Putamen (tissue), 1 donor: ENCODE measurements at regions not wholly inside any gene's neighbourhood (a gene's known extent, or its start where the extent isn't known, plus 50 kb on each side); places are given as distances from the start of the nearest gene placed in this dataset.

ENCODE experiments used
- DNase-seq: peaks from one replicate; pipeline ENCODE4 v3.0.0-alpha.2; 2016; ENCODE audit warnings: low spot score

DNA sequence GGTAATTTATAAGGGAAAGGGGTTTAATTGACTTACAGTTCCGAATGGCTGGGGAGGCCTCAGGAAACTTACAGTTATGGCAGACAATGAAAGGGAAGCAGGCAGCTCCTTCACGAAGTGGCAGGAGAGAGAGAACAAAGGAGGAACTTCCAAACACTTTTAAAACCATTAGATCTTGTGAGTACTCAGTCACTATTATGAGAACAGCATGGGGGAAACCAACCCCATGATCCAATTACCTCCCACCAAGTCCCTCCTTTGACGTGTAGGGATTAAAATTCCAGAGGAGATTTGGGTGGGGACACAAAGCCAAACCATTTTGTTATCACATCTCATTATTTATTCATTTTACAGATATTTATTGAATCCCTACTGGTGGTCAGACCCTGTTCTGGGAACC, 822.8 kb downstream of the GALC start:
- DNase-seq, result no peak

DNA sequence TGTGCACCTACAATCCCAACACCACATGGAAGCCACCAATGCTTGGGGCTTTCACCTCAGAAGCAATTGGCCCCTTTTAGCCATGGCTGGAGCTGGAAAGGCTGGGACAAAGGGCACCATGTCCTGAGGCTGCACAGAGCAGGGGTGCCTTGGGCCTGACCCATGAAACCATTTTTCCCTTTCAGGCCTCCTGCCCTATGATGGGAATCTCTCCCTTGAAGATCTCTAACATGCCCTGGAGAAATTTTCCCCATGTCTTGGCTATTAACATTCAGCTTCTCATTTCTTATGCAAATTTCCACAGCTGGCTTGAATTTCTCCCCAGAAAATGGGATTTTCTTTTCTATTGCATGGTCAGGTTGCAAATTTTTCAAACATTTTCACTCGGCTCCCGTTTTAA, 823.6 kb downstream of the GALC start:
- DNase-seq, result no peak

DNA sequence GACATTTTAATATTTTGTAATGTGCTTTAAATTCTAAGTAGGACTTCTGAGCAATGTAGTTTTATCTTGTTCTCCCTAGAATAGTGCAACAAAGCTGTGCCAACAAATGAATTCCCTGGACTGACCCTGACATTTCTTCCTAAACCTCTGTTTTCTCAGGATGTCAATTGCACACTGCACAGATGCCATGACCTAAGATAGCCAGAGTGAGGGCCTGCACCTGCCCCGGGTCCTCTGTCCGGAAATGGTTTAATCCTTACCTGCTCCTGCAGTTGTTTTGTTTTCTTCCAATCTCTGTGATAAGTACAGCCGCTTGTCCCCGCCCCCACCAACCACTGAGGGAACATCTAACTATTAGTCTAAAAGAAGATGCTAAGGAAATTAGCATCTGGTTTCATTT, 831.5 kb downstream of the GALC start:
- no peak for DNase-seq

DNA sequence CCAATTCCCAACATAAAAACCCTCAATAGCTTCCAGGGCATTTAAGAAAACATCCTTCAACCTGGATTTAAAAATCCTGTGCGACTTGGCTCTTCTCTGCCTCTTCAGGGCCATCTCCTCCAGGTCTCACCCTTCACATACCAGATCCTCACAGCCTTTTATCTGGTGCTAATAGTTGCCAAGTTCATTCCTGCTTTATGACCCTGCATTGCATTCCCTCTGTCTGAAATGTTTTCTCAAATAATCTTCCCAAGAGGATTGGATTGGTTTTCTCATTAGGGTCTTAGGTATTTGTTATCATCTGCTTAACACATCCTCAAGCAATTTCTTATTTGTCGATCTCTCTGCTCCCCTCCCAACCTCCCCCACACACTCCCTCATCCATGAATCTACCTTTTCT, 832.0 kb downstream of the GALC start:
- no peak for DNase-seq

DNA sequence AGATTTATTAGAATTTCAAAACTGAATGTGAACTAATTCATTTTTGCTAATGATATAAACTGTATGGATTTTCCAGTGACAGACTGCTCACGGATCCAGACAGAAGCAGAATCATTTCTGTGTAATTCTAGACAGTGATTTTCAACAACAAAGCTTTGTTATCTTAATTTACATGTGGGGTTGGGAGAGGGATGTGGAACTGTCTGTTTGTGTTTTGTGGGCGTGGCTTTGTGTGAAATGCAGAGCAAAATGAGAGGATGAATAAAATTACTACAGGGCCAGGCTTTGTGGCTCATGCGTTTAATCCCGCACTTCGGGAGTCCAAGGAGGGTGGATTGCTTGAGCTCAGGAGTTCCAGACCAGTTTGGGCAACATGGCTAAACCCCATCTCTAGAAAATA, 834.7 kb downstream of the GALC start:
- DNase-seq, result no peak

DNA sequence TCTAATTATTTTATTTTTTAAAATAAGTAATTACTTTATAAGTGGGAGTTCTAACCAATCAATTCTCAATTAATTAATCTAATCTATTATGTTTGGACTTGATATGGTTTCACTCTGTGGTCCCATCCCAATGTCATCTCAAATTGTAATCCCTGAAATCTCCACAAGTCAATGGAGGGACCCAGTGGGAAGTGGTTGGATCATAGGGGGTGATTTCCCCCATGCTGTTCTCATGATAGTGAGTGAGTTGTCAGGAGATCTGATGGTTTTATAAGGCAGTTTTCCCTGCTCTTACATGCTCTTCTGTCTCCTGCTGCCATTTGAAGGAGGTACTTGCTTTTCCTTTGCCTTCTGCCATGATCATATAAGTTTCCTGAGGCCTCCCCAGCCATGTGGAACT, 836.1 kb downstream of the GALC start:
- DNase-seq, result no peak

DNA sequence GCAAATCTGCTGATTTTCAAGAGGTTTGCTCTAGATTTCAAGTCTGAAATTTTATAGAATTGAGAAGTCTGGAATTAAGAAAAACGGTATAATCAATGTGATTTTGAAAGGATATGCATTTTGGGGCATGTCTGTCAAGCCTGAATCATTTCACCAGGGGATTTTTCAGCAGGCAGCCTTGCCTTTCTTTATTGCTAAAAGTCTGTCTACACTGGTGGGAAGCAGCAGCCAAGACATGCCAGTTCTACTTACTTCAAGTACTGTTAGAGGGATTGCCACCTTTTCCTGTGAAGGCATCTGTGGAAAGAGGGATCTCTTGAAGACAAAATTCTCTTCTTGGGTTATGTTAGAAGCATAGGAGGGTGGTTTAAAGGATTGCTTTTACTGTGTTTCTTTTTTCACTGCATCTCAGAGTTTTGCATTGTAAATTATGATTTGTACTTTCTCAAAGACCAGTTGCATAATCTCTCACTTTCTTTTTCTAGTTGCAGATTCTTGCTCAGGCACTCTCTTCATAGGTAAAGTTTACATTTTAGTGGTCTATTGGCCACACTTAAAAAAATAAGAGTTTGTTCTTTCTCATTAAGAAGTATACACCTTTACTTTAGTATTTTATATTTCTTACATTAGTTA, 837.0 kb downstream of the GALC start:
- DNase-seq, result no peak

DNA sequence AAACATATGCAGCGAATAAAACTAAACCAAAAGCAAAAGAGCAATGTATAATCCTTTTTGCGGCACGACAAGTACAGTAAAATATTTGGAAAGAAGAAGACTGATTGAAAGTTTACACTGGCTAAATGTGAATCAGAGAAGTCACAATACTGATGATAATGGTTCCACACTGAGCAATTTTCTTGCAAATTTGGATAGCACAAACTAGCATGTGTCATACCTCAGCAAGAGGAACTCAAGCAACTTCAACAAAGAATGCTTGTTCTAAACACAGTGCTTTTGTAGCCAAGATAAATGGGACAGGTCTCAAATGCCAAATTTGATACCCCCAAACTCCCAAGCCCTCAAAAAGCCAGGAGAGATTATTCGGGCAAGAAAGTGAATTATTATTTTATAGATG, 839.1 kb downstream of the GALC start:
- DNase-seq, result no peak

DNA sequence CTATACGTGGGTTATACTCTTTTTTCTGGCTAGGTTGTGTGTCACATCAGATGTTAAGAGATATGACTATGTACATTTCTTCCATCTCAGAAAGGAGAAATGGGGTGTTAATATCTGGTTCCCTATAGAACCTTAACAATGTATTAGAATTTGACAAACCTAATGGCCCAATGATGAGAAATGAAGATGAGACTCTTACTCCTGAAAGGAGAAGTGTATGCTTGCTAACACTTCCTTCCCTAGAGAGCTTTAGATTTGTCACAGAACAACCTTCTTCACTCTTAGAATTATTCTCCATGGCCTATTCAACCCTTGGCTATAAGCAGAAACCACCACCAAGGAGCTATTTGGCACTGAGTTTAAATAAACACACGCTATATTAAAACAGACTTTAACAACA, 839.6 kb downstream of the GALC start:
- no peak for DNase-seq

DNA sequence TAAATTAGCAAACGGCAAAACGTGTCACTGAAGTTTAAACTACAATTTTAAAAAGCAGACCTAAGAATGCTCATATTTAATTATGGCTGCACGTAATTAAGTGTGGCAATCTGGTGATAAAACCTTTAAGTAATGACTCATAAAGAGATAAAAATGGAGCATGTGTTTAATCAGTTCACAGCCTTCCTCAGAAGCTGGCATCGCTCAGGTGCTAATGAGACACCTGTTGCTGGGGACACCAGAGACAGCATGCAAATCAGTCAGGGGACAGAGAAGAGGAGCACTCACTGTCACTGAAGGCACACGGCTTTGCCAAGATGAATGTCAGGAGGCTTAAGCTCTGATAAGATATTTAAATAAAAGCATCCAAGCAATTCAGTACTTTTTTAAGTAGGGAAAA, 840.3 kb downstream of the GALC start:
- DNase-seq, result no peak

DNA sequence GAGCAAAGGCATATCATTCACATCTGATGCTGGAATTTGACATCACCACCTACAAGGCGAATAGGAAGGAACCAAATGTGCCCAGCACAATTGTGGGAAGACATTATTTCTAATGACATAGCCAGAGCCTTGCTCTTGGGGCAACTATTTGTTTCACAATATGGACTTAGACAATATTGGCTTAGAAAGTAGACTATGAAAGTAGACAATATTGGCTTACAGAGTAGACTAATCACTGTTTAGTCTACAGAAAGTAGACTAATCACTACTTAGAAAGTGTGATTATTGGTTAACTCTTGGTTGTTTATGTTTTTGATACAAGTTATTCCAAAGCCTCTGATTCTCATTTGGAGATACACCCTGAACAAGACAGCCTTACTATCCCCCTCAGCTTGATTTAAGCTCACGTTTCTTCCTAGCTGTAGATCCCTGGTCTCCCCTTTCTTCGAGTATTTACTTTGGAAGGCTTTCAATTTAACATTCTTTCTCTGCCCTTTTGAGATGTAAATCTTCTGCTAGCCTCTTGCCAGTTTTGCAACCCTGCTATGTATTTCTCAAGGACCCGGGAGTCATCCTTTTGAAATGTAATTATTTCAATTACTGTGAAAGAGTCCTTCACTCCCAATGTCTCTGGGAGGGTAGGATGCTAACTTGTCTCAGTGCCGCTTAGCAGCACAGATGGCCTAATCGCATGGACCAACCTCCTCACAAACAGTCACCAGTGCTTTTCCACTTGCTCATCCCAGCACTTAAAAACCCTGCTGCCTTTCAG, 843.2 kb downstream of the GALC start:
- DNase-seq, result no peak

DNA sequence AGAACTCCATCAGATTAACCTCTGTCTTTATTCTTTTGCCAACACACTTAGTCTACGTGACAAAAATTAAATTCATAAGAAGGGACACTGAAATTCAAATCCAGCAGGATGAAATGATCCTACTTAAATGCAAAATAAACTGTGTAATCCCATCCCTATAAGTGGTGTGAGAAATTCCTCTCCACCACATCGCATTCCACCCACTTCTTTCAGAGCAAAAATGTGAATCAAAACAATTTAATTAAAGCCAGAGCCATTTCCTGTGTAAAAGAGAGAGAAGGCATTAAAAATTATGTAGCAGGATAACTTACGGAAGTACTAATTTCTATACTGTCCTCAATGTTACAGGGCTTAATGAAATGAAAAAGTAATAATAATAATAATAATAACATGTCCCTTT, 844.3 kb downstream of the GALC start:
- DNase-seq, result no peak

DNA sequence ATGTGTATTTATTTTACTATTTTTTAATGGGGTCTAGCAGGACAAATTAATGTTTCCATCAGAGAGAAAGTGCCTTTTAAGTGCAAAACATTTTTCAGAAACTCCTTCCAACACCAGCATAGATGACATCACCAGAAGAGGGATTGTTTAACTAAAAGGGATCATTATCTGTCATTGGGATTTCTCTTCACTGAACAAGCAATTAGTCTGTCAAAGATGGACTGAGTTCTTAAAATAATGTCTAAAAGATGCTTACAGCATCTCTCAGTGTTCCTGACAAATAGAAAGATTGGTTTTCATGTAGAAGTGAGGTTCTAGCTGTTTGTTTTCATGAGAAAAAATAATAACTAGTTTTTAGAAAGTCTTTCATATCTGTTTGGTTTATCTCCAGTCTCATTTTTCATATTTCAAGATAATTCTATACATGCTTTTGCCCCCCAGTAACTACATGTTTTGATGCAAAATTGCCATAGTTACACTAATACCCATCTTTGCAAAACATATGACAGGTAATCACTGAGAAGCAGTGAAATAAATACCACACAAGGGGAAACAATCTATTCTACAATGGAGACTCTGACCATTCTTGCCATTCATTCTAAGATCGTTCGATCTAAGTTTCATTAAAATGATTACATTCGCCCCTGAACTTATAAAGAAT, 850.3 kb downstream of the GALC start:
- DNase-seq, result no peak

DNA sequence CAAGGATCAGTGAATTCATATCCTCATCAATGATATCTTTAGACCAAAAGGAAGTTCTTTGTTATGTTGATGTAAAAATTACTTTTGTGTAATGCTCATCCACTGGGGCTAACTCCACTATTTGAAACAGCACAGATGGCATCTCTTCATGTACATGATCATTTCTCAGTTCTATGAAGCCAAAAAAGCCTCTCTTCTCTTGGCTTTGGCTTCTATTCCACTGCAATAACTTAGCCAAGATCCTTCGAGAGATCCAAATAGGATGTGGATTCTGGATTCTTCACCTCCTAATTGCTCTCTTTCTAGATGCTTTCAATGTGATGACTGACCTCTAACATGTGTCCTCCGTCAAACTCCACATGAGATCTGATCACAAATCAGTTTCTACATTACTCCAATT, 851.2 kb downstream of the GALC start:
- DNase-seq, result no peak

DNA sequence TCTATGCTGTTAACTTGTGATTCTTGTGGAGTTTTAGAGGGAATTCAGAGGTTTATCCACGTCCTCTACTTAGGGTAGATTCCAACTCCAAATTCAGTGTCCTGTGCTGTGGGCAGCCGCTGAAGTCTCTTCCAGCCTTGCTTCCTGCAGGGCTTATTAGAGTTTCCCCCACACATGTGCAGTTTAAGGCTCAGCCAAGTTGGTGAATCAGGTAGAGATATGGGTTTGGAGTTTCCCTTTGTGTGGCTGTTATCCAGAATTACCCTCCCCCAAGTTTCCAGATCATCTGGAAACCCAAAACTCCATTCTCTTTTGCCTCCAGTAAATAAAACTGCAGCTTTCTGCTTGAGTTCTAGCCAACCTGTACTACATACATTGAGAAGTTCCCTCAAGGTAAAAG, 853.7 kb downstream of the GALC start:
- DNase-seq, result no peak

DNA sequence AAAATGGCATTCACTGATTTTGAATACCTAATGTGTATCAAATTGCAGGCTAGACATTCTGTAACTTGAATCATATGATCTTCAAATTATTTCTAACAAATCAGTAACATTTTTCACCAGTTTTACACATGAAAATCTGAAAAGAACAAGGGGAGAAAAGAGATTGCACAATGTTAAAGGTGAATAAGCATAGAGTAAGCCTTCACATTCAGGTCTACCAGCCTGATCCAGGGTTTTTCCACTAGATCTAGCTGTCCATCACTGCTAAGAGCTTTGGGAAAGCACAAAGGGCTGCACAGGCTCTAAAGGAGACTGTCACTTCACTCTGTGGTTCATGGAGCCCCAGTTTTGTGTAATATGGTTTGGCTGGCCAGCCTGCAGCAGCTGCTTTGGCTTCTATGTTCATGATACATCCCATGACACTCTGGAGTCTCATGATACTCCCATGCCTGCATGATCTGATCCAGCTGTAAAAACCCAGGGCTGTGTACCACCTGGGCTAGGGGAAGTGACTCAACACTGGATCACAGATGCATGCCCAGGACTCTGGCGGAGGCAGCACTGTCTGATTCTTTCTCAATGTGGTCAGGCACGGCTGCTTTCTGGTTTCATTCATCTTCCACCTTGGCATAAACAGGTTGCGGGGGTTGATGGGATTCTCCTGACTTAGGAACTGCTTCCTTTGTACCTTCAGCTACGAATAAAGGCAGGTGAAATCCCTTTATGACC, 859.7 kb downstream of the GALC start:
- no peak for DNase-seq

DNA sequence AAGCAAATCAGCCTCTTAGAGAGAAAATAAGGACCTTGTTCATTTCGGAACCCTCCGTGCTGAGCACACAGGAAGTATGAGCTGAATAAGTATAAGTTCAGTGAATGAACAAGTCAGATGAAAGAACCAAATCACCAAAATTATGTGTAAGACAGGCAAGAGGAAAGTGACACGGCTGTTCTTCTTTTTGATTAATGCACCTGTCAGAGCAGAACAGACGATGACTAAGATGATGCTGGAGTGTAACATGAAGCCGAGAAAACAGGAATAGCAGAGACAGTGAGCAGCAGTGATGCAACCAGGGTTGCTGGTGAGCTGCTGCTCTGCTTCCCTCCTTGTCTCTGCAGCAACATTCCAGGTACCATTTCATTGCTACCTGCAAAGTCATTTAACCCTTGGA, 861.1 kb downstream of the GALC start:
- DNase-seq, result peak; percentile 49

DNA sequence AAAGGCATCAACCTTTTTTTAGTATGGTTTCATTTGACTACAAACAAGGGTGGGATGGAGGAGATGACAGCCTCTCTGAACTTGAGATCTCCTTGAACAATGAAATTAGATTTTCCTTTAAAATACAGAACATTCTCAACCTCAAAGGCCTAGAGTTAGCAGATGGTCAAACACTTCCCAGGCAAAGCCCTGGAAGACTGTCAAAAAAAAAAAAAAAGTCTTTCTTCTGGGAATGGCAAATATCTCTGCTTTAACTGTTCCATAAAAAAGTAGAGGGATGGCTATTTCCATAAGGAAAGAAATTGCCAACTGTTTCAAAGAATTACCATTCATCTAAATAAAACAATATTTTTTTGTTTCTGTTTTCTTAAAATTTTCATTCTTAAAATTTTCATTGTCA, 870.8 kb downstream of the GALC start:
- no peak for DNase-seq

DNA sequence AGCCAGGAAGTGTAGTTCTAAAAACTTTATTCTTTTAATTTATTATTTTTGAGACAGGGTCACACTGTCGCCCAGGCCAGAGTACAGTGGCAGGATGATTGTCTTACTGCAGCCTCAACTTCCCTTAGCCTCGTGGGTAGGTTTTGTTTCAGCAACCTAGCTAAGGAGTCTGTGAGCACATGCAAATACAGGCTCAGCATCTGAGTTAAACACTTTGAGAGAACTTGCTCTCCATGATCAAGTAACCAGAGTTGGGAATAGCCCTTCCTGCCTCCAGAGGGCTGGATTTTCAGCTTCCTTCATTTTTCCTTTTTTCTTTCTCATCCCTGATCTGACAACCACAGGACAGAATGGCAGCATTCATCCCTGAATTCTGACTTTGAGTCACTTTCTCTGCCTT, 871.3 kb downstream of the GALC start:
- no peak for DNase-seq

DNA sequence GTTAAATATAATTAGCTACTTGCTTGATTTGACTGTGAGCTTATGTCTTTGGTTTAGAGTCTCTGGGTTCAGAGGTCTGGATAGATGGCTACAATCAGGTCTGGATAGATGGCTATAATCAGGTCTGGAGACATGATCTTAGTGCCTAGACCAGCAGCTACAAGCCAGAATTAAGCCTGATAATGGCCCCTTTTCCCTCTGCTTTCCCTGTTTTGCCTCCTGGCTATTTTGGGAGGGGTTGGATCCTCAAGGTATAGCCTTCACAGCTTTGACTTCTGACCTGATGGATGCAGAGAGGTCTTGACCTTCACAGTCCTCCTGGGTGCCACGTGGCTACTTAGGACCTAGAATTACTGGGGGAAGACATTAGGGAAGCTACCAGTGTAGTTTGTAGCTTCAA, 877.7 kb downstream of the GALC start:
- no peak for DNase-seq

DNA sequence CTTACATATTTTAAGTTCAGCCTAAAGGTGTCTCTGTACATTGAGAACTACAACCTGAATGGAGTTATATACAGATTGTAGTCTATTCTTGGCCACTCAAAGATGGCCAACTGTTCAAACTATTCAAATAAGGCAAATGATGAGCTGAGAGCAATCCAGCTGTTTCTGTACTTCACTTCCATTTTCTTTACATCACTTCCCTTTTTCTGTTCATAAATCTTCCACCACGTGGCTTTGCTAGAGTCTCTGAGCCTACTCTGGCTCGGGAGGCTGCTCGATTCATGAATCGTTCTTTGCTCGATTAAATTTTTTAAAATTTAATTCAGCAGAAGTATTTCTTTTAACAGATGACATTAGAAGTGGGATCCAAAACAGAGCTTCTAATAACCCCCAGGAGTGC, 879.7 kb downstream of the GALC start:
- DNase-seq, result no peak

DNA sequence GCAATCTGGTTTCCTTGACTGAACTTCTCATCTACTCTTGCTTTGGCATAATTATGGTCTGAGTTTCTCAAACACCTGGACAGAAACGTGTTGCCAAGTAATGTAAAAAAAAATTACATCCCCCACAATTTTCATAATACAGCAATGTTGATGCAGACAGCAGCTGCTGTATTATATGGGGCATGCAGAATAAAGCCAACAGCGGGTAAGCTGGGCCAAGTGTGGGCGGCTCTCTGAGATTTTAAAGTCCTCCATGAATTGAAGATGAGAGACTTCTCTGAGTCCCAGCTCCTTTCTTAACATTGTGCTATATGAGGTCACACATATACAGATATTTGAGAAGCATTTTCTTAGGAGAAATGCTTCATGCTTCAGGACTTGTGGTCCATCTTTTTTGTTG, 881.2 kb downstream of the GALC start:
- no peak for DNase-seq

DNA sequence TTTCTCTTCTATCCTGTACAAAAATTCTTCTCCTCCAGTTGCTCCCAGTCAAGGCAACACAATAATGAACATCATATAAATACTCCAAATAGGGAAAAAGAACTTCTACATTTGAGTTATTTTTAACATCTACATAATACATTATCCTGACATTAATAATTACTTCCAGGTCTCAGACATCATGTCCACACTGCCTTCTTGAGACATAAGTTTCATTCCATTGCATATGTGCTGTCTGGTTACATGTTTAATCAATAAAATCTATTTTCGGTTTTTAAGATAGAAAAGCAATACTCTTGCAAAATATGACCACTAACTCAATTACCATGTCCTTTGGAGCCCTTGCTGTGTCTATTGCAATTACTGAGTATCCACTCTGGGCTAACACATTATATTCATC, 881.9 kb downstream of the GALC start:
- DNase-seq, result no peak
